ENCODE measurements at regions not wholly inside any gene's neighbourhood (a gene's known extent, or its start where the extent isn't known, plus 50 kb on each side); places are given as distances from the start of the nearest gene placed in this dataset.

GRCh38 chr20:39777610-39778009 is 815.5 kb downstream of the DHX35 start:
- H3K9me3 Mint-ChIP-seq = no peaks in the 10 kb centered on the region
- POLR2A ChIA-PET = no interaction called here
- no peaks in the 10 kb centered on the region for H3K4me1 Mint-ChIP-seq (ENCODE audit: low read depth)
- no peak overlapping the region for H3K27ac Mint-ChIP-seq
- no peak overlapping the region for H3K4me3 Mint-ChIP-seq
- H3K36me3 Mint-ChIP-seq (ENCODE audit: low read depth) = no peaks in the 10 kb centered on the region
- H3K27me3 Mint-ChIP-seq = no peaks in the 10 kb centered on the region
- CTCF ChIA-PET = no interaction called here
- no peak for TF ChIP-seq CTCF (IDR thresholded peaks at IDR 0.05)
- intact Hi-C loops (cut with micrococcal nuclease) = no loop called here
- no peak for DNase-seq
- ATAC-seq = no peak

DNA sequence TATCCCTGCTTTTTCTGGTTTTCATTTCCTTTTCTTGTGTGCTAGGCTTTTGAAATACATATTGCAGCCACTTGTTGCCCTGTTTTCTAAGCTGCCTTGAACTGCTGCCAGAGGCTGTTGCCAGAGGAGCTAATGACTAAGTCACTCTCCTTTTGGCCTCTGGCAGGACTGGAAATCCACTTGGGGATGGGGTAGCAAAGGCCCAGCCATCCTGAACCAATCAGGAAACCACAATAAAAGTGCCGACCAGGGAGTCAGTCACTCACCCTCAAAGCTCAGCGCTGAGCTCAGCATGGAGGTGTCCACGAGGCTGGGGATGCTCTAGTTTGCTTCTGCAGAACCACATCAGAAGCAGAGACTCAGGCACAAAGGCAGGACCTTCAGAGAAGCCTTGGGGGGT is 813.0 kb downstream of the DHX35 start:
- H3K36me3 Mint-ChIP-seq (ENCODE audit: low read depth) = no peaks in the 10 kb centered on the region
- DNase-seq (no peak), ATAC-seq (no peak)
- H3K4me3 Mint-ChIP-seq = no peak overlapping the region
- H3K27ac Mint-ChIP-seq = no peak overlapping the region
- H3K27me3 Mint-ChIP-seq = no peaks in the 10 kb centered on the region
- H3K4me1 Mint-ChIP-seq (ENCODE audit: low read depth) = no peaks in the 10 kb centered on the region
- ChIA-PET POLR2A (no interaction called here), CTCF (no interaction called here)
- intact Hi-C loops (cut with micrococcal nuclease) = no loop called here
- no peak for TF ChIP-seq CTCF (IDR thresholded peaks at IDR 0.05)
- no peaks in the 10 kb centered on the region for H3K9me3 Mint-ChIP-seq

- ChIA-PET POLR2A (interaction anchor here (0.7 kb wide), 1 partner anchor 20 kb away, joined by 3 read pairs; no protein-coding TSS in a partner anchor), CTCF (no interaction called here)
- Mint-ChIP-seq H3K36me3 (ENCODE audit: low read depth) (no peaks in the 10 kb centered on the region), H3K9me3 (no peaks in the 10 kb centered on the region), H3K27me3 (no peaks in the 10 kb centered on the region), H3K4me1 (ENCODE audit: low read depth) (no peaks in the 10 kb centered on the region), H3K4me3 (no peak overlapping the region), H3K27ac (no peak overlapping the region)
- no peak for ATAC-seq
- intact Hi-C loops (cut with micrococcal nuclease) = no loop called here
- DNase-seq = no peak
- TF ChIP-seq CTCF (IDR thresholded peaks at IDR 0.05) = no peak
Observed at GRCh38 chr20:39773380-39774000, 811.3 kb downstream of the DHX35 start.

DNA sequence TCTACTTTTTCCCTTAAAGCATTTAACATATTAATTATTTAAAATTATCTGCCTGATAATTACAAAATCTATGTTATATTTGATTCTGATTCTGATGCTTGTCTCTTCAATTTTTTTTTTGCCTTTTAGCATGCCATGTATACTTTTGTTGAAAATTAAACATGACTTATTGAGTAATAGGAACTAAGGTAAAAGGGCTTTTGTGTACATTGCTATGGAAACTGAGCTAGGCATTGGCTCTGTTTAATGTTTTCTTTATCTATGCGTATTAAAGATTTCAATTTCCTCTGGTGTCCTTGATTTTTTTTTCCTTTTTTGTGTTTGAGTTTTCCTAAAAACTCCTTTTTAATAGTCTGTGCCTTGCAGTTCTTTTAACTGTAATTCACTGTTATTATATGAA is 805.2 kb downstream of the DHX35 start:
- H3K9me3 Mint-ChIP-seq = peaks cover 2% of the 10 kb centered on the region
- no peak overlapping the region for H3K4me3 Mint-ChIP-seq
- no peak for DNase-seq
- intact Hi-C loops (cut with micrococcal nuclease) = no loop called here
- no peak for TF ChIP-seq CTCF (IDR thresholded peaks at IDR 0.05)
- no peaks in the 10 kb centered on the region for H3K36me3 Mint-ChIP-seq (ENCODE audit: low read depth)
- no peak for ATAC-seq
- no peaks in the 10 kb centered on the region for H3K4me1 Mint-ChIP-seq (ENCODE audit: low read depth)
- H3K27ac Mint-ChIP-seq = no peak overlapping the region
- POLR2A ChIA-PET = no interaction called here
- CTCF ChIA-PET = no interaction called here
- peaks cover 2% of the 10 kb centered on the region for H3K27me3 Mint-ChIP-seq

GRCh38 chr20:39766333-39766732 is 804.2 kb downstream of the DHX35 start:
- no peak overlapping the region for H3K4me3 Mint-ChIP-seq
- DNase-seq = no peak
- no peak overlapping the region for H3K27ac Mint-ChIP-seq
- CTCF ChIA-PET = no interaction called here
- POLR2A ChIA-PET = no interaction called here
- ATAC-seq = no peak
- peaks cover 2% of the 10 kb centered on the region for H3K27me3 Mint-ChIP-seq
- no peaks in the 10 kb centered on the region for H3K4me1 Mint-ChIP-seq (ENCODE audit: low read depth)
- no peaks in the 10 kb centered on the region for H3K36me3 Mint-ChIP-seq (ENCODE audit: low read depth)
- peaks cover 2% of the 10 kb centered on the region for H3K9me3 Mint-ChIP-seq
- TF ChIP-seq CTCF (IDR thresholded peaks at IDR 0.05) = no peak
- intact Hi-C loops (cut with micrococcal nuclease) = no loop called here

Data from activated CD8-positive, alpha-beta T cell treated with anti-CD3 and anti-CD28 coated beads for 36 hours (primary cell).